ENCODE measurements at regions not wholly inside any gene's neighbourhood (a gene's known extent, or its start where the extent isn't known, plus 50 kb on each side); places are given as distances from the start of the nearest gene placed in this dataset.

DNA sequence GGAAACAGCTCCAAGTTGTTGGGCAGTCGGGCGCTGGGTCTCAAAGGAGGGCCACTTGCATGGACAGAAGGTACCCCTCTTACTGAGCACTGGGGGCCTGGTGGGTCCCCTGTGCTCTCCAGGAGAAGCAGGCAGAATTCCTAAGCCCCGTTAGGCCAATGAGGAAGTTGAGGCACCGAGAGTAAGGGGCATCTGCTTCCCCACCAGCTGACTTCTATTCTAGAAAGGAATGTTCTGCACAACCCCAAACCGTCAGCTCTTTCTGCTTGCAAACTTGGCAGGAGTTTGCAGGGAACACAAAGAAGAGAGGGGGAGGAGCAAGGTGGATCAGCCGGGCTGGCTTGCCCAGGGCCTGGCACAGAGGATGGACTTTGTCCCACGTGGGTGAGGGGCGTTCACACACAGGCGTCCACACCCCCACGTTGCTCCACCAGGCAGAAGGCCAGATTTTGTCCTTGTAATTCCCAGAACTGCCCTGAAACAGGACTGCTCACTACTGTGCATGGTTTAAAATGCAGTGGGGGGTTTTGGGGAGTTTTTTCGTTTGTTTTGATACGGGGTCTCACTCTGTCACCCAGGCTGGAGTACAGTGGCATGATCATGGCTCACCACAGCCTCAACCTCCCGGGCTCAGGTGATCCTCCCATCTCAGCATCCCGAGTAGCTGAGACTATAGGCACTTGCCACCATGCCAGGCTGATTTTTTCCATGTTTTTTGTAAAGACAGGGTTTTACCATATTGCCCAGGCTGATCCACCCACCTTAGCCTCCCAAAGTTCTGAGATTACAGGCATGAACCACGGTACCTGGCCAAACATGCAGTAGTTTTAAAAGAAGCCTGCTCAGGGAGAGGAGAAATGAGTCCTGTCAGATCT, 93.3 kb downstream of the SNX5 start (continued):
- TF ChIP-seq KDM5A (IDR thresholded peaks at IDR 0.05; ENCODE audit: borderline replicate concordance, low read length), result no peak
- TF ChIP-seq SIN3A (IDR thresholded peaks at IDR 0.05; ENCODE audit: borderline replicate concordance, low read depth, low read length), result 0 out of 2 replicates have a peak, but pooled peaks have one; percentile 20
- no peak for TF ChIP-seq RFX5 (IDR thresholded peaks at IDR 0.05; ENCODE audit: low read depth, low read length)
- TF ChIP-seq ZSCAN25 (CRISPR knock-in tag; IDR thresholded peaks at IDR 0.05), result no peak
- TF ChIP-seq CAMTA2 (CRISPR knock-in tag; IDR thresholded peaks at IDR 0.05; ENCODE audit: borderline replicate concordance), result 0 out of 2 replicates have a peak, but pooled peaks have one; percentile 79
- no peak for TF ChIP-seq ATF6 (CRISPR knock-in tag; conservative IDR thresholded peaks at IDR 0.05)
- TF ChIP-seq ZNF333 (CRISPR knock-in tag; IDR thresholded peaks at IDR 0.05; ENCODE audit: borderline replicate concordance), result no peak
- TF ChIP-seq, protein P1, sequence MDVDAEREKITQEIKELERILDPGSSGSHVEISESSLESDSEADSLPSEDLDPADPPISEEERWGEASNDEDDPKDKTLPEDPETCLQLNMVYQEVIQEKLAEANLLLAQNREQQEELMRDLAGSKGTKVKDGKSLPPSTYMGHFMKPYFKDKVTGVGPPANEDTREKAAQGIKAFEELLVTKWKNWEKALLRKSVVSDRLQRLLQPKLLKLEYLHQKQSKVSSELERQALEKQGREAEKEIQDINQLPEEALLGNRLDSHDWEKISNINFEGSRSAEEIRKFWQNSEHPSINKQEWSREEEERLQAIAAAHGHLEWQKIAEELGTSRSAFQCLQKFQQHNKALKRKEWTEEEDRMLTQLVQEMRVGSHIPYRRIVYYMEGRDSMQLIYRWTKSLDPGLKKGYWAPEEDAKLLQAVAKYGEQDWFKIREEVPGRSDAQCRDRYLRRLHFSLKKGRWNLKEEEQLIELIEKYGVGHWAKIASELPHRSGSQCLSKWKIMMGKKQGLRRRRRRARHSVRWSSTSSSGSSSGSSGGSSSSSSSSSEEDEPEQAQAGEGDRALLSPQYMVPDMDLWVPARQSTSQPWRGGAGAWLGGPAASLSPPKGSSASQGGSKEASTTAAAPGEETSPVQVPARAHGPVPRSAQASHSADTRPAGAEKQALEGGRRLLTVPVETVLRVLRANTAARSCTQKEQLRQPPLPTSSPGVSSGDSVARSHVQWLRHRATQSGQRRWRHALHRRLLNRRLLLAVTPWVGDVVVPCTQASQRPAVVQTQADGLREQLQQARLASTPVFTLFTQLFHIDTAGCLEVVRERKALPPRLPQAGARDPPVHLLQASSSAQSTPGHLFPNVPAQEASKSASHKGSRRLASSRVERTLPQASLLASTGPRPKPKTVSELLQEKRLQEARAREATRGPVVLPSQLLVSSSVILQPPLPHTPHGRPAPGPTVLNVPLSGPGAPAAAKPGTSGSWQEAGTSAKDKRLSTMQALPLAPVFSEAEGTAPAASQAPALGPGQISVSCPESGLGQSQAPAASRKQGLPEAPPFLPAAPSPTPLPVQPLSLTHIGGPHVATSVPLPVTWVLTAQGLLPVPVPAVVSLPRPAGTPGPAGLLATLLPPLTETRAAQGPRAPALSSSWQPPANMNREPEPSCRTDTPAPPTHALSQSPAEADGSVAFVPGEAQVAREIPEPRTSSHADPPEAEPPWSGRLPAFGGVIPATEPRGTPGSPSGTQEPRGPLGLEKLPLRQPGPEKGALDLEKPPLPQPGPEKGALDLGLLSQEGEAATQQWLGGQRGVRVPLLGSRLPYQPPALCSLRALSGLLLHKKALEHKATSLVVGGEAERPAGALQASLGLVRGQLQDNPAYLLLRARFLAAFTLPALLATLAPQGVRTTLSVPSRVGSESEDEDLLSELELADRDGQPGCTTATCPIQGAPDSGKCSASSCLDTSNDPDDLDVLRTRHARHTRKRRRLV (CRISPR knock-in tag; IDR thresholded peaks at IDR 0.05), result no peak; the same call in 1 of the 2 replicates
- TF ChIP-seq EP300 (IDR thresholded peaks at IDR 0.05; ENCODE audit: low read depth in 2 of 2, low read length in 2 of 2), result peak; percentile 77 to 91; a peak in 3 of 4 replicates
- TF ChIP-seq EP300 (CRISPR knock-in tag; IDR thresholded peaks at IDR 0.05; ENCODE audit: borderline replicate concordance), result peak; percentile 95
- TF ChIP-seq ARID4A (CRISPR knock-in tag; IDR thresholded peaks at IDR 0.05; ENCODE audit: borderline replicate concordance), result peak; percentile 74
- peak; percentile 69 for TF ChIP-seq SP4 (CRISPR knock-in tag; IDR thresholded peaks at IDR 0.05)
- no peak; the same call in 1 of the 2 replicates for TF ChIP-seq ZBTB8A (CRISPR knock-in tag; IDR thresholded peaks at IDR 0.05; ENCODE audit: borderline replicate concordance, low read depth)
- TF ChIP-seq ZNF207 (IDR thresholded peaks at IDR 0.05; ENCODE audit: borderline replicate concordance), result no peak
- TF ChIP-seq RFX3 (CRISPR knock-in tag; IDR thresholded peaks at IDR 0.05), result 0 out of 2 replicates have a peak, but pooled peaks have one; percentile 39

Data from HepG2 (cell line).